Activated CD4-positive, alpha-beta T cell treated with anti-CD3 and anti-CD28 coated beads for 4 hours (primary cell): ENCODE measurements at regions not wholly inside any gene's neighbourhood (a gene's known extent, or its start where the extent isn't known, plus 50 kb on each side); places are given as distances from the start of the nearest gene placed in this dataset.

Source experiments
- DNase-seq, 2 donors: peaks; one replicate each; pipeline ENCODE4 v3.0.0-alpha.2; 2020

GRCh38 chr21:24197132-24197643 is 1410.1 kb downstream of the MRPL39 start:
- no peak for DNase-seq

- no peak for DNase-seq
Measured at GRCh38 chr21:24188506-24188905, 1418.8 kb downstream of the MRPL39 start.

- DNase-seq = no peak
Measured at GRCh38 chr21:24183077-24183476, 1424.2 kb downstream of the MRPL39 start.

GRCh38 chr21:24179110-24179509 is 1428.2 kb downstream of the MRPL39 start:
- DNase-seq = no peak

- DNase-seq = no peak
Measured at GRCh38 chr21:24175106-24175505, 1432.2 kb downstream of the MRPL39 start.

- no peak for DNase-seq
Measured at GRCh38 chr21:24171736-24172135, 1435.5 kb downstream of the MRPL39 start.

GRCh38 chr21:24163539-24163938 is 1443.7 kb downstream of the MRPL39 start:
- no peak for DNase-seq

- DNase-seq = no peak
Measured at GRCh38 chr21:24160528-24160927, 1446.8 kb downstream of the MRPL39 start.

GRCh38 chr21:24153137-24153536 is 1454.1 kb downstream of the MRPL39 start:
- DNase-seq = no peak

- no peak for DNase-seq
Measured at GRCh38 chr21:24150753-24151152, 1456.5 kb downstream of the MRPL39 start.

GRCh38 chr21:24148461-24148860 is 1458.8 kb downstream of the MRPL39 start:
- DNase-seq = no peak

GRCh38 chr21:24147674-24148073 is 1459.6 kb downstream of the MRPL39 start:
- DNase-seq = no peak

- no peak for DNase-seq
Measured at GRCh38 chr21:24131056-24131455, 1476.2 kb downstream of the MRPL39 start.

- DNase-seq = no peak
Measured at GRCh38 chr21:24127651-24128050, 1479.6 kb downstream of the MRPL39 start.

- DNase-seq = no peak
Measured at GRCh38 chr21:24123785-24124184, 1483.5 kb downstream of the MRPL39 start.

GRCh38 chr21:24118738-24119459 is 1488.4 kb downstream of the MRPL39 start:
- DNase-seq = no peak

- no peak for DNase-seq
Measured at GRCh38 chr21:24115141-24115540, 1492.1 kb downstream of the MRPL39 start.

GRCh38 chr21:24112020-24112419 is 1495.3 kb downstream of the MRPL39 start:
- no peak for DNase-seq

GRCh38 chr21:24110846-24111245 is 1496.4 kb downstream of the MRPL39 start:
- no peak for DNase-seq

- DNase-seq = no peak
Measured at GRCh38 chr21:24097181-24097580, 1510.1 kb downstream of the MRPL39 start.

GRCh38 chr21:24096651-24097050 is 1510.6 kb downstream of the MRPL39 start:
- DNase-seq = no peak

- DNase-seq = no peak
Measured at GRCh38 chr21:24093032-24093431, 1514.2 kb downstream of the MRPL39 start.

GRCh38 chr21:24076179-24076578 is 1531.1 kb downstream of the MRPL39 start:
- DNase-seq = no peak

GRCh38 chr21:24055696-24056095 is 1551.6 kb downstream of the MRPL39 start:
- no peak for DNase-seq

GRCh38 chr21:24050231-24050630 is 1557.0 kb downstream of the MRPL39 start:
- no peak for DNase-seq
